ENCODE measurements at regions not wholly inside any gene's neighbourhood (a gene's known extent, or its start where the extent isn't known, plus 50 kb on each side); places are given as distances from the start of the nearest gene placed in this dataset.

GRCh38 chr12:89262855-89263552 lies 89.3 kb downstream of the DUSP6 start:
- no peak for TF ChIP-seq GATA1 (IDR thresholded peaks at IDR 0.05; ENCODE audit: low read depth, low read length)
- no peak for TF ChIP-seq POLR2A (IDR thresholded peaks at IDR 0.05; ENCODE audit: low read length)
- no peak for DNase-seq

GRCh38 chr12:89261982-89262381 lies 90.3 kb downstream of the DUSP6 start:
- DNase-seq: no peak
- TF ChIP-seq GATA1 (IDR thresholded peaks at IDR 0.05; ENCODE audit: low read depth, low read length) (no peak), POLR2A (IDR thresholded peaks at IDR 0.05; ENCODE audit: low read length) (no peak)

- TF ChIP-seq POLR2A (IDR thresholded peaks at IDR 0.05; ENCODE audit: low read length) (no peak), GATA1 (IDR thresholded peaks at IDR 0.05; ENCODE audit: low read depth, low read length) (no peak)
- DNase-seq: no peak
Observed at GRCh38 chr12:89260841-89261637, 91.3 kb downstream of the DUSP6 start.

GRCh38 chr12:89259821-89260220 lies 92.5 kb downstream of the DUSP6 start:
- TF ChIP-seq GATA1 (IDR thresholded peaks at IDR 0.05; ENCODE audit: low read depth, low read length): no peak
- TF ChIP-seq POLR2A (IDR thresholded peaks at IDR 0.05; ENCODE audit: low read length): no peak
- no peak for DNase-seq

- DNase-seq: no peak
- no peak for TF ChIP-seq GATA1 (IDR thresholded peaks at IDR 0.05; ENCODE audit: low read depth, low read length)
- no peak for TF ChIP-seq POLR2A (IDR thresholded peaks at IDR 0.05; ENCODE audit: low read length)
Observed at GRCh38 chr12:89258240-89258969, 93.9 kb downstream of the DUSP6 start.

GRCh38 chr12:89257340-89257739 lies 95.0 kb downstream of the DUSP6 start:
- no peak for DNase-seq
- no peak for TF ChIP-seq GATA1 (IDR thresholded peaks at IDR 0.05; ENCODE audit: low read depth, low read length)
- no peak for TF ChIP-seq POLR2A (IDR thresholded peaks at IDR 0.05; ENCODE audit: low read length)

- no peak for TF ChIP-seq POLR2A (IDR thresholded peaks at IDR 0.05; ENCODE audit: low read length)
- TF ChIP-seq GATA1 (IDR thresholded peaks at IDR 0.05; ENCODE audit: low read depth, low read length): no peak
- no peak for DNase-seq
Observed at GRCh38 chr12:89256060-89256459, 96.2 kb downstream of the DUSP6 start.

GRCh38 chr12:89253488-89253887 lies 98.8 kb downstream of the DUSP6 start:
- no peak for TF ChIP-seq GATA1 (IDR thresholded peaks at IDR 0.05; ENCODE audit: low read depth, low read length)
- TF ChIP-seq POLR2A (IDR thresholded peaks at IDR 0.05; ENCODE audit: low read length): no peak

GRCh38 chr12:89252284-89252683 lies 100.0 kb downstream of the DUSP6 start:
- no peak for DNase-seq

More at GRCh38 chr12:89253488-89253887, 98.8 kb downstream of the DUSP6 start:
- DNase-seq: no peak

GRCh38 chr12:89251342-89252271 lies 100.7 kb downstream of the DUSP6 start:
- TF ChIP-seq POLR2A (IDR thresholded peaks at IDR 0.05; ENCODE audit: low read length) (no peak), GATA1 (IDR thresholded peaks at IDR 0.05; ENCODE audit: low read depth, low read length) (no peak)
- peak in 1 of 2 experiments; percentile 8 for DNase-seq

More at GRCh38 chr12:89252284-89252683, 100.0 kb downstream of the DUSP6 start:
- TF ChIP-seq POLR2A (IDR thresholded peaks at IDR 0.05; ENCODE audit: low read length) (no peak), GATA1 (IDR thresholded peaks at IDR 0.05; ENCODE audit: low read depth, low read length) (no peak)

GRCh38 chr12:89250636-89251035 lies 101.7 kb downstream of the DUSP6 start:
- no peak for DNase-seq
- TF ChIP-seq POLR2A (IDR thresholded peaks at IDR 0.05; ENCODE audit: low read length): no peak

GRCh38 chr12:89250213-89250612 lies 102.1 kb downstream of the DUSP6 start:
- DNase-seq: no peak

GRCh38 chr12:89247967-89248366 lies 104.3 kb downstream of the DUSP6 start:
- TF ChIP-seq POLR2A (IDR thresholded peaks at IDR 0.05; ENCODE audit: low read length) (no peak), GATA1 (IDR thresholded peaks at IDR 0.05; ENCODE audit: low read depth, low read length) (no peak)
- no peak for DNase-seq

More at GRCh38 chr12:89250213-89250612, 102.1 kb downstream of the DUSP6 start:
- no peak for TF ChIP-seq GATA1 (IDR thresholded peaks at IDR 0.05; ENCODE audit: low read depth, low read length)
- no peak for TF ChIP-seq POLR2A (IDR thresholded peaks at IDR 0.05; ENCODE audit: low read length)
